ENCODE measurements at regions not wholly inside any gene's neighbourhood (a gene's known extent, or its start where the extent isn't known, plus 50 kb on each side); places are given as distances from the start of the nearest gene placed in this dataset.

GRCh38 chr7:85771516-85771915 lies 584.7 kb upstream of the SEMA3D start:
- DNase-seq (ENCODE audit: low spot score) = no peak
- no peak overlapping the region for H3K9ac ChIP-seq (ENCODE audit: low read depth in 1 of 2, low read length in 2 of 2)
- no peaks in the 10 kb centered on the region for H3K9me3 ChIP-seq (ENCODE audit: control insufficient read depth in 4 of 4, low read length in 3 of 4)
- no peaks in the 10 kb centered on the region for H3K4me1 ChIP-seq (ENCODE audit: control insufficient read depth in 4 of 4, insufficient read depth in 4 of 4, low read length in 3 of 4)
- TF ChIP-seq HNF4G (IDR thresholded peaks at IDR 0.05) (no peak), NR2F2 (IDR thresholded peaks at IDR 0.05) (no peak), YY1 (IDR thresholded peaks at IDR 0.05) (no peak), EGR1 (IDR thresholded peaks at IDR 0.05; ENCODE audit: low read depth in 2 of 2) (no peak), CTCF (IDR thresholded peaks at IDR 0.05; ENCODE audit: low read depth, low read length, missing input control) (no peak)
- H3K4me3 ChIP-seq (ENCODE audit: low read depth in 1 of 3, low read length in 3 of 3) = no peak overlapping the region
- no peak overlapping the region for H3K27ac ChIP-seq (ENCODE audit: low read depth in 1 of 2, low read length in 2 of 2)
- WGBS = 78% methylated on average over 3 of the region's 3 CpGs
- H3K36me3 ChIP-seq (ENCODE audit: control insufficient read depth in 4 of 4, insufficient read depth in 3 of 4, low read depth in 1 of 4, low read length in 3 of 4) = no peaks in the 10 kb centered on the region
- H3K27me3 ChIP-seq (ENCODE audit: control insufficient read depth in 4 of 4, insufficient read depth in 4 of 4, low read length in 3 of 4) = no peaks in the 10 kb centered on the region

- WGBS = 89% methylated on average over 3 of the region's 3 CpGs
- no peaks in the 10 kb centered on the region for H3K36me3 ChIP-seq (ENCODE audit: control insufficient read depth in 4 of 4, insufficient read depth in 3 of 4, low read depth in 1 of 4, low read length in 3 of 4)
These were observed 583.5 kb upstream of the SEMA3D start for GRCh38 chr7:85770332-85770731.

More at GRCh38 chr7:85770332-85770731, 583.5 kb upstream of the SEMA3D start:
- DNase-seq (ENCODE audit: low spot score) = no peak
- Histone ChIP-seq H3K27ac (ENCODE audit: low read depth in 1 of 2, low read length in 2 of 2) (no peak overlapping the region), H3K4me1 (ENCODE audit: control insufficient read depth in 4 of 4, insufficient read depth in 4 of 4, low read length in 3 of 4) (no peaks in the 10 kb centered on the region), H3K4me3 (ENCODE audit: low read depth in 1 of 3, low read length in 3 of 3) (no peak overlapping the region), H3K9ac (ENCODE audit: low read depth in 1 of 2, low read length in 2 of 2) (no peak overlapping the region), H3K9me3 (ENCODE audit: control insufficient read depth in 4 of 4, low read length in 3 of 4) (no peaks in the 10 kb centered on the region), H3K27me3 (ENCODE audit: control insufficient read depth in 4 of 4, insufficient read depth in 4 of 4, low read length in 3 of 4) (no peaks in the 10 kb centered on the region)
- TF ChIP-seq REST (IDR thresholded peaks at IDR 0.05) (no peak), MAX (IDR thresholded peaks at IDR 0.05) (no peak), HNF4G (IDR thresholded peaks at IDR 0.05) (no peak), GABPA (IDR thresholded peaks at IDR 0.05 in 1 of 2, conservative IDR thresholded peaks at IDR 0.05 in 1 of 2) (no peak), SP1 (IDR thresholded peaks at IDR 0.05) (no peak), ATF3 (IDR thresholded peaks at IDR 0.05) (no peak), EGR1 (IDR thresholded peaks at IDR 0.05; ENCODE audit: low read depth in 2 of 2) (no peak), ZBTB33 (IDR thresholded peaks at IDR 0.05) (no peak)

Data from liver (tissue), 8 donors.